Caco-2 (cell line): ENCODE measurements at regions not wholly inside any gene's neighbourhood (a gene's known extent, or its start where the extent isn't known, plus 50 kb on each side); places are given as distances from the start of the nearest gene placed in this dataset.

Source experiments
- BruUV-seq: library from RNA; stranded (reverse); fragments of 400-500 nt; replicated peaks from 2 replicates; lab custom pipeline; 2021; lab: Mats Ljungman, UMichigan
- CTCF ChIA-PET: fragments of 300-600 bp; sonication (Branson Sonifier 250); formaldehyde crosslinking; loops from one replicate; lab custom pipeline; 2022; ENCODE audit warnings: antibody characterized with exemption; lab: Charles Lee
- POLR2A ChIA-PET: fragments of 300-600 bp; sonication (Branson Sonifier 250); formaldehyde crosslinking; loops from one replicate; lab custom pipeline; 2022; ENCODE audit warnings: antibody characterized with exemption; lab: Charles Lee
- DNase-seq, 2 experiments: peaks; one replicate each; pipeline versions ENCODE4 v3.0.0 to v3.0.0-alpha.2; 2020 to 2022
- H3K27me3 ChIP-seq: replicated peaks from 2 replicates; pipeline ENCODE4 v1.6.0; 2011; ENCODE audit warnings: low read length; ENCODE audit not compliant: control insufficient read depth, insufficient read depth
- H3K36me3 ChIP-seq: 2 replicates; pipeline ENCODE4 v1.5.1; 2011; ENCODE audit warnings: low read length; ENCODE audit not compliant: control insufficient read depth, insufficient read depth
- H3K4me1 ChIP-seq: fragments of 250-450 bp; sonication (Bioruptor Pico); 2 replicates; pipeline ENCODE4 v1.5.1; 2020; ENCODE audit warnings: mild to moderate bottlenecking
- H3K4me3 ChIP-seq: 2 replicates; pipeline ENCODE4 v1.5.1; 2011; ENCODE audit warnings: low read depth, mild to moderate bottlenecking, control low read depth, low read length
- H3K9me3 ChIP-seq: fragments of 250-450 bp; sonication (Bioruptor Pico); 2 replicates; pipeline ENCODE4 v1.5.1; 2020; ENCODE audit warnings: mild to moderate bottlenecking, moderate library complexity
- H3K27ac Mint-ChIP-seq: one replicate; pipeline ENCODE4 v1.8.0; 2022; ENCODE audit warnings: mixed read lengths; ENCODE audit not compliant: unreplicated experiment
- H3K27me3 Mint-ChIP-seq: one replicate; pipeline ENCODE4 v1.8.0; 2022; ENCODE audit warnings: mixed read lengths; ENCODE audit not compliant: insufficient read depth, unreplicated experiment
- H3K36me3 Mint-ChIP-seq: one replicate; pipeline ENCODE4 v1.8.0; 2022; ENCODE audit warnings: mild to moderate bottlenecking, mixed read lengths; ENCODE audit not compliant: insufficient read depth, unreplicated experiment
- H3K4me1 Mint-ChIP-seq: one replicate; pipeline ENCODE4 v1.8.0; 2022; ENCODE audit warnings: low read depth, mixed read lengths; ENCODE audit not compliant: unreplicated experiment
- H3K4me3 Mint-ChIP-seq: one replicate; pipeline ENCODE4 v1.8.0; 2022; ENCODE audit warnings: mild to moderate bottlenecking, moderate library complexity, mixed read lengths; ENCODE audit not compliant: unreplicated experiment
- H3K9me3 Mint-ChIP-seq: one replicate; pipeline ENCODE4 v1.8.0; 2022; ENCODE audit warnings: mixed read lengths; ENCODE audit not compliant: unreplicated experiment
- intact Hi-C: fragments of 100-400 bp; cut with micrococcal nuclease; formaldehyde crosslinking; loops from one replicate; pipeline ENCODE4 v1.10.0; 2022; ENCODE audit not compliant: unreplicated experiment
- TF ChIP-seq, protein P1 (sequence below), 2 experiments: fragments of 200-600 bp in 1 of 2; IDR thresholded peaks; 1 replicate in 1 of 2; 2 replicates in 1 of 2; pipeline versions ENCODE4 v1.5.1 to v1.8.0; 2011 to 2022; ENCODE audit warnings: antibody characterized with exemption in 1 of 2, control low read depth in 1 of 2, inconsistent platforms in 1 of 2, low read depth in 1 of 2, low read length in 1 of 2, mild to moderate bottlenecking in 1 of 2, moderate library complexity in 1 of 2; ENCODE audit not compliant: insufficient read depth in 1 of 2, severe bottlenecking in 1 of 2, unreplicated experiment in 1 of 2

DNA sequence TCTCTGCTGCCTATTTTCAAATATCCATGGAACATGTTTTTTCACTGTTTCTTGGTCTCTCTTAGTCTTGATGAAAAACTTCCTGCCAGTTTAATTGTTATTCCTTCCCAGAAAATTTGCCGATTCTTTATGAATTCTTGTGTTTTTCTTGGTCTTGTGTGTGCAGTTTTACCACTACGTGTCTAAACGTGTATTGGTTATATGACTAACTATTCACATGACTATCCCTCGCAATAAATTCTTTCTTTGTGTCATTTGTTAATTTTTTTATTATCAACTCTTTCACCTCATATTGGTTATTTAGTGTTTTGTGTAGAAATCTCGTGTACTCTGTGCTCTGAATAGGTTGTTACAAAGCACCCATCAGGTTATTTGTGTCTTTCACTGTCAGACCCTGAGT, 315.4 kb downstream of the HAO1 start:
- POLR2A ChIA-PET, result no interaction called here
- TF ChIP-seq, protein P1, sequence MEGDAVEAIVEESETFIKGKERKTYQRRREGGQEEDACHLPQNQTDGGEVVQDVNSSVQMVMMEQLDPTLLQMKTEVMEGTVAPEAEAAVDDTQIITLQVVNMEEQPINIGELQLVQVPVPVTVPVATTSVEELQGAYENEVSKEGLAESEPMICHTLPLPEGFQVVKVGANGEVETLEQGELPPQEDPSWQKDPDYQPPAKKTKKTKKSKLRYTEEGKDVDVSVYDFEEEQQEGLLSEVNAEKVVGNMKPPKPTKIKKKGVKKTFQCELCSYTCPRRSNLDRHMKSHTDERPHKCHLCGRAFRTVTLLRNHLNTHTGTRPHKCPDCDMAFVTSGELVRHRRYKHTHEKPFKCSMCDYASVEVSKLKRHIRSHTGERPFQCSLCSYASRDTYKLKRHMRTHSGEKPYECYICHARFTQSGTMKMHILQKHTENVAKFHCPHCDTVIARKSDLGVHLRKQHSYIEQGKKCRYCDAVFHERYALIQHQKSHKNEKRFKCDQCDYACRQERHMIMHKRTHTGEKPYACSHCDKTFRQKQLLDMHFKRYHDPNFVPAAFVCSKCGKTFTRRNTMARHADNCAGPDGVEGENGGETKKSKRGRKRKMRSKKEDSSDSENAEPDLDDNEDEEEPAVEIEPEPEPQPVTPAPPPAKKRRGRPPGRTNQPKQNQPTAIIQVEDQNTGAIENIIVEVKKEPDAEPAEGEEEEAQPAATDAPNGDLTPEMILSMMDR (IDR thresholded peaks at IDR 0.05; ENCODE audit: insufficient read depth in 1 of 2, low read depth in 1 of 2, low read length in 1 of 2, severe bottlenecking in 1 of 2, unreplicated experiment in 1 of 2), result no peak
- Mint-ChIP-seq H3K36me3 (no peaks in the 10 kb centered on the region), H3K27ac (no peak overlapping the region), H3K4me1 (no peaks in the 10 kb centered on the region), H3K4me3 (no peak overlapping the region), H3K27me3 (peaks cover 7% of the 10 kb centered on the region), H3K9me3 (no peaks in the 10 kb centered on the region)
- intact Hi-C loops, result no loop called here
- Histone ChIP-seq H3K27me3 (no peaks in the 10 kb centered on the region; the same call in 1 of the 2 replicates), H3K9me3 (0 out of 2 replicates have a peak, but pooled peaks cover 5% of the 10 kb centered on the region), H3K36me3 (no peaks in the 10 kb centered on the region), H3K4me3 (no peak overlapping the region), H3K4me1 (no peaks in the 10 kb centered on the region)
- CTCF ChIA-PET, result no interaction called here
- BruUV-seq, result no TSS peak
- no peak for DNase-seq

DNA sequence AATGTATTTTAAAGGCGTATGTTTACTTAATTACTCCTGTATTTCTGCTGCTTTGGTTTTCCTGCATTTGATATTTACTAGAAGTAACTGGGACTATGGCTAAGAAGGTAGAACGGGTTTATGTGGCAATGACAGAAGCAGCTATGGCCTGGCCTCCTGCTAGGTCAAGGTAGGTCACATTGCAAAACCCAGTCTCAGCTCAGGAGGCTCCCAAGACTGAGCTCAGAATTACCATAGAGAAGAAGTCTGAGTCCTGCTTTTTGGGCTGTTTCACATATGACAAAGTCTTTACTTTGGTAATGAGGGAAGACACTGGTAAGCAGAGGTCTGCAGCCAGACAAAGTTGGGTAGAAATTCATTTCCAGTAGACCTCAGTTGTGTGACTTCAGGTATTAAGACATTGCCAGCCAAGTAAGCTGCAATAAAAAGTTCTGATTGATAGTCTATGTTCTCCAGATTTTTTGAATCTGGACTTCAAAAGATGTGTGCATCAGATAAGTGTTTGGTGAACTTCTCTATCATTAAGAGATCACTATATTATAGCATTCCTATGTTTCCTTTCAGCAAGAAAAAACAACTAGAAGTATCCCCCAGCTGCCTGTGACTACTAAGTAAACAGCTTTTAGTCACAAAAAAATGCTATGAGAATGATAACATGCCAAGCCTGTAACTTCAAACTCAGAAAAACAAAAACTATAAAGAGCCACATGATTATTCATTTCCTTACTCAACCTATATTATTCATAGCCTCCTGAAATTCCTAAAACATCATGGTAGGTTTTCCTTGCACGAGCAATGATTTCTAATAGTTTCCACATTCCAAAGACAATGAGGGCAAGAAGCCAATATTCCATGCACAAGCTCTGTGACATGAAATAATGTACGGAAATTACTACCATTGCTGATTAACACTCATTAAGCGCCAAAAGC, 312.3 kb downstream of the HAO1 start:
- no peaks in the 10 kb centered on the region for H3K4me1 Mint-ChIP-seq
- Histone ChIP-seq H3K4me1 (no peaks in the 10 kb centered on the region), H3K4me3 (no peak overlapping the region), H3K36me3 (no peaks in the 10 kb centered on the region), H3K9me3 (0 out of 2 replicates have a peak, but pooled peaks cover under 1% of the 10 kb centered on the region), H3K27me3 (no peaks in the 10 kb centered on the region; the same call in 1 of the 2 replicates)
- H3K4me3 Mint-ChIP-seq, result no peak overlapping the region
- no TSS peak for BruUV-seq
- ChIA-PET CTCF (no interaction called here), POLR2A (no interaction called here)
- peaks cover 7% of the 10 kb centered on the region for H3K27me3 Mint-ChIP-seq
- TF ChIP-seq, protein P1 (IDR thresholded peaks at IDR 0.05; ENCODE audit: insufficient read depth in 1 of 2, low read depth in 1 of 2, low read length in 1 of 2, severe bottlenecking in 1 of 2, unreplicated experiment in 1 of 2), result no peak
- intact Hi-C loops, result no loop called here
- no peak for DNase-seq
- H3K36me3 Mint-ChIP-seq, result no peaks in the 10 kb centered on the region
- no peaks in the 10 kb centered on the region for H3K9me3 Mint-ChIP-seq
- H3K27ac Mint-ChIP-seq, result no peak overlapping the region

DNA sequence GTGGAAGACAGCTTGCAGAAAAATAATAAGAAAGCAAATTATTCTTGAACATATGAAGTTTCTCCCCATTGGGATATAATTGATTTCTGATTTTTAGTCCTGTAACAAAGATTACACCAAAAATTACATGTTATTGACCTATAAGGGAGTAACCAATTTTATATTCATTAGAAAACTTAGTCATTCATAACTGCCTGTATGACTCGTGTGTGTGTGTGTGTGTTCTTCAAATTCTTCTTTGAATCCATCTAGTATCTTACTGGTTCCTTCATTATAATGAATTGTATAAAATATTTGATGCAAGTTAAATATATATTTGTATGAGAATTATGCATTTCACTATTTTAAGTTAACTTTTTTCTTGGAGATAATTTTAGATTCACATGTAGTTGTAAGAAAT, 310.4 kb downstream of the HAO1 start:
- TF ChIP-seq, protein P1 (IDR thresholded peaks at IDR 0.05; ENCODE audit: insufficient read depth in 1 of 2, low read depth in 1 of 2, low read length in 1 of 2, severe bottlenecking in 1 of 2, unreplicated experiment in 1 of 2), result no peak
- Mint-ChIP-seq H3K9me3 (no peaks in the 10 kb centered on the region), H3K36me3 (no peaks in the 10 kb centered on the region), H3K27me3 (peaks cover 10% of the 10 kb centered on the region), H3K4me1 (no peaks in the 10 kb centered on the region), H3K27ac (no peak overlapping the region), H3K4me3 (no peak overlapping the region)
- no peak for DNase-seq
- intact Hi-C loops, result no loop called here
- H3K4me1 ChIP-seq, result no peaks in the 10 kb centered on the region
- no peaks in the 10 kb centered on the region; the same call in 1 of the 2 replicates for H3K27me3 ChIP-seq
- no peak overlapping the region for H3K4me3 ChIP-seq
- no TSS peak for BruUV-seq
- no peaks in the 10 kb centered on the region for H3K9me3 ChIP-seq
- ChIA-PET CTCF (no interaction called here), POLR2A (no interaction called here)
- no peaks in the 10 kb centered on the region for H3K36me3 ChIP-seq
